ENCODE measurements at regions not wholly inside any gene's neighbourhood (a gene's known extent, or its start where the extent isn't known, plus 50 kb on each side); places are given as distances from the start of the nearest gene placed in this dataset.

DNA sequence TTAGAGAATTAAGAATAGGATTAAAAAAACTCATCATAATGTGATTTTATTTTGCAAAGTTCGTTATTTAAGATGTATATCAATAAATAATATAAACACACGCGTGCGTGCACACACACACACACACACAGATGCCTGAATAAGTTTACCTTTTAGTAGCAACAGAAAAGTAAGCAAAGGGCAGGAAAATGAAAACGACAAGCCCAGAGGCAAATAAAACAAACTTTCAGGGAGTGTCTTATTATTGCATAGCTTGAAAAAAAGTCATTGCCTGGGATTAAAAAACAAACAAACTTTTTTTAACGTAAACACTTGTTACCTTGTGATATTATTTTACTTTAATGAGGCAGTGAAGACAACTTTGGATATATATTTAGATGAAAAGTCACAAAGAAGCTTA is 226.4 kb downstream of the BAMBI start:
- no peaks in the 10 kb centered on the region for H3K36me3 ChIP-seq
- H3K9me3 ChIP-seq = no peaks in the 10 kb centered on the region
- H3K4me1 ChIP-seq = no peaks in the 10 kb centered on the region
- no peak overlapping the region for H3K27ac ChIP-seq
- DNase-seq (ENCODE audit: low spot score in 2 of 2) = no peak
- TF ChIP-seq POLR2A (IDR thresholded peaks at IDR 0.05) (no peak), EP300 (IDR thresholded peaks at IDR 0.05) (no peak)
- TF ChIP-seq, protein P1, sequence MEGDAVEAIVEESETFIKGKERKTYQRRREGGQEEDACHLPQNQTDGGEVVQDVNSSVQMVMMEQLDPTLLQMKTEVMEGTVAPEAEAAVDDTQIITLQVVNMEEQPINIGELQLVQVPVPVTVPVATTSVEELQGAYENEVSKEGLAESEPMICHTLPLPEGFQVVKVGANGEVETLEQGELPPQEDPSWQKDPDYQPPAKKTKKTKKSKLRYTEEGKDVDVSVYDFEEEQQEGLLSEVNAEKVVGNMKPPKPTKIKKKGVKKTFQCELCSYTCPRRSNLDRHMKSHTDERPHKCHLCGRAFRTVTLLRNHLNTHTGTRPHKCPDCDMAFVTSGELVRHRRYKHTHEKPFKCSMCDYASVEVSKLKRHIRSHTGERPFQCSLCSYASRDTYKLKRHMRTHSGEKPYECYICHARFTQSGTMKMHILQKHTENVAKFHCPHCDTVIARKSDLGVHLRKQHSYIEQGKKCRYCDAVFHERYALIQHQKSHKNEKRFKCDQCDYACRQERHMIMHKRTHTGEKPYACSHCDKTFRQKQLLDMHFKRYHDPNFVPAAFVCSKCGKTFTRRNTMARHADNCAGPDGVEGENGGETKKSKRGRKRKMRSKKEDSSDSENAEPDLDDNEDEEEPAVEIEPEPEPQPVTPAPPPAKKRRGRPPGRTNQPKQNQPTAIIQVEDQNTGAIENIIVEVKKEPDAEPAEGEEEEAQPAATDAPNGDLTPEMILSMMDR (IDR thresholded peaks at IDR 0.05) = no peak
- no peaks in the 10 kb centered on the region for H3K27me3 ChIP-seq
- 78 to 84% methylated on average over 6 of the region's 6 CpGs for WGBS, 2 donors
- no peak overlapping the region for H3K4me3 ChIP-seq

DNA sequence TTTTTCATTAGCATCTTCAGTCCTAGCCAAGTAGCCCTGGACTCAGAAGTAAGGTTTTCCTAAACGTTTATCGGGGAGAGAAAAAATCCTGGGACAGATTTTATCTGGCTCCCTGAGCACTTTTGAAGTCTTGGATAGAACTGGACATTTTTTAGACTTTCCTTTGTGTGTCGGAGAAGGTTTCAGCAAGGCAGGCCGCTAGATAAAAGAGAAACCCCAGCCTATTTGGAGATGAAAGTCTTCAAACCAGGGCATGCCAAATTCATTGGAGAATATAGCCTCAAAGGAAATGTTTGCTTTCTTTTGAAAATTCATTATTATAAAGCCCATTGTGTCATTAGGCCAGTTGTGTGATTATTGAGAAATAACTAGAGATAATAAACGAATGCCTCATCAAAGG is 228.1 kb downstream of the BAMBI start:
- Histone ChIP-seq H3K4me1 (peaks cover 0 to 1% (median 0%) of the 10 kb centered on the region in 4 donors), H3K9me3 (no peaks in the 10 kb centered on the region), H3K4me3 (no peak overlapping the region), H3K27ac (no peak overlapping the region), H3K27me3 (no peaks in the 10 kb centered on the region), H3K36me3 (no peaks in the 10 kb centered on the region)
- TF ChIP-seq EP300 (IDR thresholded peaks at IDR 0.05) (no peak), POLR2A (IDR thresholded peaks at IDR 0.05) (no peak)
- TF ChIP-seq, protein P1 (IDR thresholded peaks at IDR 0.05) = no peak
- 81 to 86% methylated on average over 5 of the region's 5 CpGs for WGBS, 2 donors
- DNase-seq (ENCODE audit: low spot score in 2 of 2) = no peak

DNA sequence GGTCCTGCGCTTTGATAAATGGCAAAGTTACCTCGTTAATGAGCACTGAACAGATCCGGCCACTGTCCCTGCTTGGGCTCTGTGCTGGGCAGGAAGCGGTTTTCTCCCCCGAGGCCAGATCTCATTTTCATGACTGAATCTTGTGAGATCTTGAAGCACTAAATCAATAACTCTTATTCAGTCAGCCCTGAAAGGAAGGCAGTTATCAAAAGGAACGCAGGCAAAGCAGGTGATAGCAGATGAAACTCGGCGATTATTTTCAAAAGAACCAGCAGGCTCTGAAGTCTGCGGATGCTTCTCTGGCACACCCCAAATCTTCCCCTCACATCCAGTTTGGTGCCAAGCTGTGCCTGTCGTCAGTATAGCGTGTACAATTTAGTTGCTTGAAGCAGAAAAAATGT is 228.7 kb downstream of the BAMBI start:
- Histone ChIP-seq H3K9me3 (no peaks in the 10 kb centered on the region), H3K27ac (no peak overlapping the region), H3K4me1 (peaks cover 0 to 7% (median 0%) of the 10 kb centered on the region in 4 donors), H3K4me3 (no peak overlapping the region), H3K27me3 (no peaks in the 10 kb centered on the region), H3K36me3 (no peaks in the 10 kb centered on the region)
- TF ChIP-seq, protein P1 (IDR thresholded peaks at IDR 0.05) = no peak
- no peak for TF ChIP-seq POLR2A (IDR thresholded peaks at IDR 0.05)
- 71 to 75% methylated on average over 11 of the region's 11 CpGs for WGBS, 2 donors
- DNase-seq (ENCODE audit: low spot score in 2 of 2) = no peak

DNA sequence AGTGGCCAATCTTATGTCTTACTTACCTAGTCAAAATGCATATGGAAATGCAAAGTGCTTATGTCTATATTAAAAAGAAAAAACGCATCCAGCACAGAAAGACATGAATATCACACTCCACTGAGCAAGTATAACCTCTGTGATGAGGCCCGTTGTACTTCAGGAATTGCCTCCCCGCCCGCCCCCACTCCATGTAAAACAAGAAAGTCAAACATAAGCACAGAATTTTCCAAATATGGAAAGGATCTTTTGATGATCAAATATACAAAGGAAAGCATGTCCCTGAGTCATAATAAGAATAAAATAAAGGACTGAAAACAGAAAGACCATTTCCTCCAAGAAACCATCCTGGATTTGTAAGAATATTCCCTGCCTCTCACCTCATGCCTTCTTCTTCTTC is 229.1 kb downstream of the BAMBI start:
- H3K4me1 ChIP-seq = peaks cover 0 to 11% (median 0%) of the 10 kb centered on the region in 4 donors
- no peak overlapping the region for H3K27ac ChIP-seq
- no peaks in the 10 kb centered on the region for H3K27me3 ChIP-seq
- H3K36me3 ChIP-seq = no peaks in the 10 kb centered on the region
- H3K9me3 ChIP-seq = no peaks in the 10 kb centered on the region
- WGBS, 2 donors = 72 to 74% methylated on average over 4 of the region's 4 CpGs
- TF ChIP-seq EP300 (IDR thresholded peaks at IDR 0.05) (no peak), POLR2A (IDR thresholded peaks at IDR 0.05) (no peak)
- TF ChIP-seq, protein P1 (IDR thresholded peaks at IDR 0.05) = no peak
- H3K4me3 ChIP-seq = no peak overlapping the region
- no peak for DNase-seq (ENCODE audit: low spot score in 2 of 2)

DNA sequence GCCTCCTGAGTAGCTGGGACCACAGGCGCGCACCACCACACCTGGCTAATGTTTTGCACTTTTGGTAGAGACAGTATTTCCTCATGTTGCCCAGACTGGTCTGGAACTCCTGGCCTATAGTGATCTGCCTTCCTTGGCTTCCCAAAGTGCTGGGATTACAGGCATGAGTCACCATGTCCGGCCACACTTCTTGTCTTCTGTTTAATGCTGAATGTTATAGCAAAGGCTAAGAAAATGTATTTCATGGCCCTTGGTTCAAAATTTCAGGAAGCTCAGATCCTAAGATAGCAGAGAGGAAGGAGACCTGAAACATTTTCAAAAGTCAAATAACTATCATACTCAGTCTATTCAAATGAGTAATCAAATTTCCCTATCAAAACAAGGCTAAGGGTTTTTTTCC is 229.6 kb downstream of the BAMBI start:
- H3K27me3 ChIP-seq = no peaks in the 10 kb centered on the region
- no peak overlapping the region for H3K27ac ChIP-seq
- no peaks in the 10 kb centered on the region for H3K9me3 ChIP-seq
- no peak overlapping the region for H3K4me3 ChIP-seq
- no peak for DNase-seq (ENCODE audit: low spot score in 2 of 2)
- 92% methylated on average over 3 of the region's 3 CpGs for WGBS, 2 donors
- TF ChIP-seq, protein P1 (IDR thresholded peaks at IDR 0.05) = no peak
- TF ChIP-seq POLR2A (IDR thresholded peaks at IDR 0.05) = no peak
- no peak for TF ChIP-seq EP300 (IDR thresholded peaks at IDR 0.05)
- peaks cover 0 to 13% (median 0%) of the 10 kb centered on the region in 4 donors for H3K4me1 ChIP-seq
- H3K36me3 ChIP-seq = no peaks in the 10 kb centered on the region

All from tibial nerve (tissue), 4 donors.